Neural cell (in vitro differentiated cells): ENCODE measurements at regions not wholly inside any gene's neighbourhood (a gene's known extent, or its start where the extent isn't known, plus 50 kb on each side); places are given as distances from the start of the nearest gene placed in this dataset.

Experiments
- EZH2 ChIP-seq: fragments of 200-600, 300-800 bp; shearing (Covaris generic), sonication (generic); IDR thresholded peaks from 2 replicates; pipeline ENCODE4 v1.6.1; 2014; ENCODE audit warnings: antibody characterized with exemption, low read length, borderline replicate concordance, mild to moderate bottlenecking; ENCODE audit not compliant: insufficient read depth, poor library complexity, severe bottlenecking
- MXI1 ChIP-seq: fragments of 450-650 bp; conservative IDR thresholded peaks from 2 replicates; pipeline ENCODE4 v1.6.1; 2014; ENCODE audit warnings: antibody characterized with exemption, mild to moderate bottlenecking; ENCODE audit not compliant: poor library complexity, severe bottlenecking
- POLR2AphosphoS5 ChIP-seq: IDR thresholded peaks from 2 replicates; pipeline ENCODE4 v1.6.1; 2012
- RAD21 ChIP-seq: fragments of 450-650 bp; conservative IDR thresholded peaks from 2 replicates; pipeline ENCODE4 v1.6.1; 2014; ENCODE audit warnings: antibody characterized with exemption, mild to moderate bottlenecking, moderate library complexity
- SMC3 ChIP-seq: fragments of 450-650 bp; conservative IDR thresholded peaks from 2 replicates; pipeline ENCODE4 v1.6.1; 2014; ENCODE audit warnings: antibody characterized with exemption, mild to moderate bottlenecking, moderate library complexity; ENCODE audit not compliant: poor library complexity
- TF ChIP-seq, protein P1 (sequence below): fragments of 450-650 bp; IDR thresholded peaks from 2 replicates; pipeline ENCODE4 v1.5.1; 2014; ENCODE audit warnings: antibody characterized with exemption, mild to moderate bottlenecking, moderate library complexity; ENCODE audit not compliant: poor library complexity, severe bottlenecking
- TF ChIP-seq, protein P2 (sequence below): IDR thresholded peaks from 2 replicates; pipeline ENCODE4 v1.6.1; 2012; ENCODE audit warnings: borderline replicate concordance

- TF ChIP-seq SMC3 (no peak), MXI1 (no peak), EZH2 (no peak), POLR2AphosphoS5 (no peak), RAD21 (no peak)
- TF ChIP-seq, protein P1, sequence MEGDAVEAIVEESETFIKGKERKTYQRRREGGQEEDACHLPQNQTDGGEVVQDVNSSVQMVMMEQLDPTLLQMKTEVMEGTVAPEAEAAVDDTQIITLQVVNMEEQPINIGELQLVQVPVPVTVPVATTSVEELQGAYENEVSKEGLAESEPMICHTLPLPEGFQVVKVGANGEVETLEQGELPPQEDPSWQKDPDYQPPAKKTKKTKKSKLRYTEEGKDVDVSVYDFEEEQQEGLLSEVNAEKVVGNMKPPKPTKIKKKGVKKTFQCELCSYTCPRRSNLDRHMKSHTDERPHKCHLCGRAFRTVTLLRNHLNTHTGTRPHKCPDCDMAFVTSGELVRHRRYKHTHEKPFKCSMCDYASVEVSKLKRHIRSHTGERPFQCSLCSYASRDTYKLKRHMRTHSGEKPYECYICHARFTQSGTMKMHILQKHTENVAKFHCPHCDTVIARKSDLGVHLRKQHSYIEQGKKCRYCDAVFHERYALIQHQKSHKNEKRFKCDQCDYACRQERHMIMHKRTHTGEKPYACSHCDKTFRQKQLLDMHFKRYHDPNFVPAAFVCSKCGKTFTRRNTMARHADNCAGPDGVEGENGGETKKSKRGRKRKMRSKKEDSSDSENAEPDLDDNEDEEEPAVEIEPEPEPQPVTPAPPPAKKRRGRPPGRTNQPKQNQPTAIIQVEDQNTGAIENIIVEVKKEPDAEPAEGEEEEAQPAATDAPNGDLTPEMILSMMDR = no peak
- TF ChIP-seq, protein P2, sequence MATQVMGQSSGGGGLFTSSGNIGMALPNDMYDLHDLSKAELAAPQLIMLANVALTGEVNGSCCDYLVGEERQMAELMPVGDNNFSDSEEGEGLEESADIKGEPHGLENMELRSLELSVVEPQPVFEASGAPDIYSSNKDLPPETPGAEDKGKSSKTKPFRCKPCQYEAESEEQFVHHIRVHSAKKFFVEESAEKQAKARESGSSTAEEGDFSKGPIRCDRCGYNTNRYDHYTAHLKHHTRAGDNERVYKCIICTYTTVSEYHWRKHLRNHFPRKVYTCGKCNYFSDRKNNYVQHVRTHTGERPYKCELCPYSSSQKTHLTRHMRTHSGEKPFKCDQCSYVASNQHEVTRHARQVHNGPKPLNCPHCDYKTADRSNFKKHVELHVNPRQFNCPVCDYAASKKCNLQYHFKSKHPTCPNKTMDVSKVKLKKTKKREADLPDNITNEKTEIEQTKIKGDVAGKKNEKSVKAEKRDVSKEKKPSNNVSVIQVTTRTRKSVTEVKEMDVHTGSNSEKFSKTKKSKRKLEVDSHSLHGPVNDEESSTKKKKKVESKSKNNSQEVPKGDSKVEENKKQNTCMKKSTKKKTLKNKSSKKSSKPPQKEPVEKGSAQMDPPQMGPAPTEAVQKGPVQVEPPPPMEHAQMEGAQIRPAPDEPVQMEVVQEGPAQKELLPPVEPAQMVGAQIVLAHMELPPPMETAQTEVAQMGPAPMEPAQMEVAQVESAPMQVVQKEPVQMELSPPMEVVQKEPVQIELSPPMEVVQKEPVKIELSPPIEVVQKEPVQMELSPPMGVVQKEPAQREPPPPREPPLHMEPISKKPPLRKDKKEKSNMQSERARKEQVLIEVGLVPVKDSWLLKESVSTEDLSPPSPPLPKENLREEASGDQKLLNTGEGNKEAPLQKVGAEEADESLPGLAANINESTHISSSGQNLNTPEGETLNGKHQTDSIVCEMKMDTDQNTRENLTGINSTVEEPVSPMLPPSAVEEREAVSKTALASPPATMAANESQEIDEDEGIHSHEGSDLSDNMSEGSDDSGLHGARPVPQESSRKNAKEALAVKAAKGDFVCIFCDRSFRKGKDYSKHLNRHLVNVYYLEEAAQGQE = no peak
Observed at GRCh38 chr2:49656853-49657252, 502.5 kb upstream of the FSHR start.
